Ovary (tissue), 7 donors: ENCODE measurements at regions not wholly inside any gene's neighbourhood (a gene's known extent, or its start where the extent isn't known, plus 50 kb on each side); places are given as distances from the start of the nearest gene placed in this dataset.

ENCODE experiments used
- DNase-seq, 5 donors: peaks; one replicate each; pipeline ENCODE4 v3.0.0-alpha.2; 2019 to 2020
- H3K27ac ChIP-seq, 2 donors: fragments of 200-600 bp; one replicate each; pipeline versions ENCODE4 v1.5.1 to v1.8.0; 2019 to 2022
- H3K27me3 ChIP-seq: fragments of 200-600 bp; one replicate; pipeline ENCODE4 v1.8.0; 2022
- H3K36me3 ChIP-seq: fragments of 200-600 bp; sonication (generic); one replicate; pipeline ENCODE4 v1.5.1; 2019
- H3K4me1 ChIP-seq: one replicate; pipeline ENCODE4 v1.8.1; 2013; ENCODE audit warnings: mild to moderate bottlenecking, moderate library complexity; ENCODE audit not compliant: insufficient read depth
- H3K4me3 ChIP-seq: fragments of 200-600 bp; sonication (generic); one replicate; pipeline ENCODE4 v1.5.1; 2017
- H3K9me3 ChIP-seq, 2 donors: fragments of 200-600 bp in 1 of 2; sonication (generic) in 1 of 2; one replicate each; pipeline versions ENCODE4 v1.5.1 to v1.8.1; 2013 to 2019; ENCODE audit warnings: mild to moderate bottlenecking in 1 of 2, moderate library complexity in 1 of 2
- EP300 ChIP-seq: sonication (generic); formaldehyde crosslinking; IDR thresholded peaks from one replicate; pipeline ENCODE4 v1.6.1; 2017; ENCODE audit warnings: antibody characterized with exemption
- POLR2A ChIP-seq: fragments of 450-650 bp; IDR thresholded peaks from one replicate; pipeline ENCODE4 v1.6.1; 2017; ENCODE audit warnings: antibody characterized with exemption, mild to moderate bottlenecking, moderate library complexity
- WGBS, 3 donors: extraction: QIAGEN DNeasy Blood & Tissue Kit in 1 of 3; methylation state at CpG; one replicate each; pipeline versions ENCODE4 v1.1.5 to v1.1.7; 2013 to 2017; 5-methylcytosine and 5-hydroxymethylcytosine counted together
- intact Hi-C, 4 donors: fragments of 100-400 bp; cut with DNase I; formaldehyde crosslinking; loops; one replicate each; pipeline versions ENCODE4 v1.11.0 to v1.15.1; 2022 to 2023
- TF ChIP-seq, protein P1 (sequence below), 3 donors: fragments of 450-650 bp in 2 of 3; fragments of 200-600 bp in 1 of 3; IDR thresholded peaks; one replicate each; pipeline versions ENCODE4 v1.5.1 to v1.8.0; 2016 to 2022; ENCODE audit warnings: antibody characterized with exemption in 3 of 3, mild to moderate bottlenecking in 1 of 3
- donor health status: DM: no; HTN: no; CAD: no; lungs with moderate emphysema.
- donor health status: DM: no; HTN: no; CAD: no.
- donor health status: Bipolar disorder and iron deficiency.
- donor health status: DM: no; HTN: no; CAD: no.
- donor health status: DM: yes; HTN: yes; CAD: no.

DNA sequence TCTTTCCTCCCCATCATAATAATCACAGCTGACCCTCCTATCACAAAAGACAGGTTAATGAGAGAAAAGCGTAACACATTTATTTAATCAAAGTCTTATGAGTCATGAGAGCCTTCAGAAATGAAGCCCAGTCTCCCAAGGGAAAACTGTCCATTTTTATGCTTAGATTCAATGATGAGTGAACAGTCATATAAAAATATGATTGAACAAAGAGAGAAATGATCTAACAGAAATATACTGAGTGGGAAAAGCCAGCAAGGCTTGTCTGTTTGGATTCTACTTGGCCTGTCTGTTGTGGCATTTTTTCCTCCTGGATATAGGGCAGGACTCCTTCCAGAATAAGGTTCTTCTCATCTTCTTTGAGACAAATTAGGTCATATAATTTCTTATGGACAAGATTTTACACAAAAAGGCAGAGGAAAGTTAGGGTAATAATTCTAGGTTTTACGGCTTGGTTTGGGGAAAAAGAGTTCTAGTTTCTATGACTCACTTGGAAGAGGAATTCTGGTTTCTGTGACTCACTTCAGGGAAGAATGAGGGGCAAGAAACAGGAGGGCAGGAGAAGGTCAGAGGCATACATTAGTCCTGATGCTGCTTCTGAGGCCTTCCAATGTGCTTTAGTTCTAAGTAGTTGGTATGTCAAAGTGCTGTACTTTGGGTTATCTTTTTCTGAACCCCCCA, 534.2 kb downstream of the ZIC1 start:
- no peak for DNase-seq
- no peak overlapping the region for H3K27ac ChIP-seq
- intact Hi-C loops = no loop called here
- TF ChIP-seq POLR2A = no peak
- no peak for TF ChIP-seq EP300
- TF ChIP-seq, protein P1, sequence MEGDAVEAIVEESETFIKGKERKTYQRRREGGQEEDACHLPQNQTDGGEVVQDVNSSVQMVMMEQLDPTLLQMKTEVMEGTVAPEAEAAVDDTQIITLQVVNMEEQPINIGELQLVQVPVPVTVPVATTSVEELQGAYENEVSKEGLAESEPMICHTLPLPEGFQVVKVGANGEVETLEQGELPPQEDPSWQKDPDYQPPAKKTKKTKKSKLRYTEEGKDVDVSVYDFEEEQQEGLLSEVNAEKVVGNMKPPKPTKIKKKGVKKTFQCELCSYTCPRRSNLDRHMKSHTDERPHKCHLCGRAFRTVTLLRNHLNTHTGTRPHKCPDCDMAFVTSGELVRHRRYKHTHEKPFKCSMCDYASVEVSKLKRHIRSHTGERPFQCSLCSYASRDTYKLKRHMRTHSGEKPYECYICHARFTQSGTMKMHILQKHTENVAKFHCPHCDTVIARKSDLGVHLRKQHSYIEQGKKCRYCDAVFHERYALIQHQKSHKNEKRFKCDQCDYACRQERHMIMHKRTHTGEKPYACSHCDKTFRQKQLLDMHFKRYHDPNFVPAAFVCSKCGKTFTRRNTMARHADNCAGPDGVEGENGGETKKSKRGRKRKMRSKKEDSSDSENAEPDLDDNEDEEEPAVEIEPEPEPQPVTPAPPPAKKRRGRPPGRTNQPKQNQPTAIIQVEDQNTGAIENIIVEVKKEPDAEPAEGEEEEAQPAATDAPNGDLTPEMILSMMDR (IDR thresholded peaks at IDR 0.05) = no peak
- 69 to 88% (median 86%) methylated on average over 2 of the region's 2 CpGs for WGBS, 3 donors
- no peaks in the 10 kb centered on the region for H3K27me3 ChIP-seq
- H3K36me3 ChIP-seq = no peaks in the 10 kb centered on the region
- no peaks in the 10 kb centered on the region for H3K9me3 ChIP-seq
- no peaks in the 10 kb centered on the region for H3K4me1 ChIP-seq
- no peak overlapping the region for H3K4me3 ChIP-seq

DNA sequence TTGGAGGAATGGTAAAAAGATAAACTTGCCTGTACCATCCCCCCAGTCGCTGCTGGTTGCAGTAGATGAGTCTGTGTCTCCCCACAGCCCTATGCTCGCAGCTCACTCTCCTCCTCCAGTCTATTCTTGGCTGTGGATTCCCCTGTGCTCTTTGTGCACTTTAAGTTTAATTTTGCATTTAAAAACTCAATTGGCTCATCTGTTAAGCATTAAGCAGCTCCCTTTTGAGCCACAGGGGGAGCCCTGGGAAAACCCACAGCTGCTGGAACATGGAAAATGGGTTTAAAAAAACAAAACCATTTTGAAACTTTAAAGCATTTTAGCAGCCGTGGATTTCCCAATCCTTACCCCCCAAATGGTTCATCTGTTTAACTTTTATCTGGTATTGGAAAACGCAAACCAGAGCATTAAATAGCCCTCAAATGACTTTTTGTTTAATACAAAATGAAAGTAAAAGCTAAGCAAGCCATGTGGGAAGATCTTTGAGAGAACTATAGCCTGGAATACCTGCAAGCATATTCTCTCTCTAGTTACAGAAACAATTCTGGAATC, 536.9 kb downstream of the ZIC1 start:
- no peak for DNase-seq

DNA sequence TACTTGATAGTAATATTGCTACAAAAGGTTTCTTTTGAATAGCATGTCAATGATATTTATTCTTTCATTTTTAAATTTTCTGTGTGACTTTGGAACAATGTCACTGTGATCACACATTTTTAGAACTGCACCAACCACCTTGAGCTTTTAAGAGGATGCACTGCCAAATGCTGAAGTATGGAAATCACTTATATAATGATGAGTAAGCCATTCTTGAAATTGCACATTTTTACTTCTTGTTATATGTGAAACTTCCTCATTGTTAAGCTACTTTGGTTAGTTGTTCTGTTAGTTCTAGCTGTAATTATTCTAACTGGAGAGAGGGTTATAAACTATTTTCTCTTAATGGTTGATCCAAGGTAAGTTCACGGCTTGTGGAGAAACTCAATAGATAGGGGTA, 547.5 kb downstream of the ZIC1 start:
- intact Hi-C loops = no loop called here
- 90 to 95% (median 91%) methylated on average over 1 of the region's 1 CpG for WGBS, 3 donors
- Histone ChIP-seq H3K36me3 (no peaks in the 10 kb centered on the region), H3K4me3 (no peak overlapping the region), H3K27ac (no peak overlapping the region), H3K9me3 (no peaks in the 10 kb centered on the region), H3K27me3 (no peaks in the 10 kb centered on the region), H3K4me1 (no peaks in the 10 kb centered on the region)
- DNase-seq = no peak
- TF ChIP-seq, protein P1 (IDR thresholded peaks at IDR 0.05) = no peak
- no peak for TF ChIP-seq EP300
- no peak for TF ChIP-seq POLR2A

More for the DNA sequence above, 536.9 kb downstream of the ZIC1 start:
- H3K4me1 ChIP-seq = no peaks in the 10 kb centered on the region
- WGBS, 3 donors = 17 to 19% (median 17%) methylated on average over 4 of the region's 4 CpGs
- no peaks in the 10 kb centered on the region for H3K36me3 ChIP-seq
- intact Hi-C loops = no loop called here
- peak overlapping the region; percentile 8 for H3K4me3 ChIP-seq
- no peak overlapping the region for H3K27ac ChIP-seq
- no peaks in the 10 kb centered on the region for H3K27me3 ChIP-seq
- TF ChIP-seq EP300 = no peak
- TF ChIP-seq POLR2A = no peak
- TF ChIP-seq, protein P1 (IDR thresholded peaks at IDR 0.05) = no peak
- no peaks in the 10 kb centered on the region for H3K9me3 ChIP-seq

DNA sequence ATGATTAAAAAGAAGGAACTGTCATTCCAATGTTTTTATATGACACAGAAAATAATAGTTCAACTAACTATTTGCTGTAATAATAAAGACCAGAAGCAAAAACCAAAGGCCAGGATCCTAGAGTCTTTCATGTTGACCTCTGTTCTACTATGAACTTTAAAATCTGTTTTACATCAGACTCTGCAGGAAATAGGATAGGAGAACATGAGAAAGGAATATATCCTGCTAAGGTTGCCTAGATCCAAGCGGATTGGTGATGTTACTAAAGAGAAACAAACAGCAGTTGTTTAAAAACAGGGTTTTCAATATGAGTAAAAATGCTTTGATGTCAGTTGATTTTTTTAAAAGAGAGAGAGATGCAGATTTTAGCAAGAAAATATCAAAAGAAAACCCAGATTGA, 549.6 kb downstream of the ZIC1 start:
- no peaks in the 10 kb centered on the region for H3K27me3 ChIP-seq
- no peak overlapping the region for H3K4me3 ChIP-seq
- no peaks in the 10 kb centered on the region for H3K9me3 ChIP-seq
- intact Hi-C loops = no loop called here
- no peak overlapping the region for H3K27ac ChIP-seq
- TF ChIP-seq EP300 = no peak
- TF ChIP-seq, protein P1 (IDR thresholded peaks at IDR 0.05) = no peak
- no peak for TF ChIP-seq POLR2A
- WGBS, 3 donors = 58 to 64% (median 62%) methylated on average over 1 of the region's 1 CpG
- DNase-seq = no peak
- H3K4me1 ChIP-seq = no peaks in the 10 kb centered on the region
- H3K36me3 ChIP-seq = no peaks in the 10 kb centered on the region
